OCI-LY7 (cell line): ENCODE measurements at regions not wholly inside any gene's neighbourhood (a gene's known extent, or its start where the extent isn't known, plus 50 kb on each side); places are given as distances from the start of the nearest gene placed in this dataset.

Source experiments
- EZH2phosphoT487 ChIP-seq: fragments of 200-600 bp; sonication (generic); IDR thresholded peaks from 2 replicates; pipeline ENCODE4 v1.6.1; 2018; ENCODE audit warnings: low read depth, borderline replicate concordance, mild to moderate bottlenecking, mixed run types, antibody characterized with exemption, low read length, moderate library complexity, mixed read lengths
- TF ChIP-seq, protein P1 (sequence below): fragments of 200-600 bp; sonication (generic); conservative IDR thresholded peaks from 2 replicates; pipeline ENCODE4 v1.5.1; 2014; ENCODE audit warnings: mild to moderate bottlenecking, antibody characterized with exemption, low read length, moderate library complexity, mixed read lengths

- TF ChIP-seq, protein P1, sequence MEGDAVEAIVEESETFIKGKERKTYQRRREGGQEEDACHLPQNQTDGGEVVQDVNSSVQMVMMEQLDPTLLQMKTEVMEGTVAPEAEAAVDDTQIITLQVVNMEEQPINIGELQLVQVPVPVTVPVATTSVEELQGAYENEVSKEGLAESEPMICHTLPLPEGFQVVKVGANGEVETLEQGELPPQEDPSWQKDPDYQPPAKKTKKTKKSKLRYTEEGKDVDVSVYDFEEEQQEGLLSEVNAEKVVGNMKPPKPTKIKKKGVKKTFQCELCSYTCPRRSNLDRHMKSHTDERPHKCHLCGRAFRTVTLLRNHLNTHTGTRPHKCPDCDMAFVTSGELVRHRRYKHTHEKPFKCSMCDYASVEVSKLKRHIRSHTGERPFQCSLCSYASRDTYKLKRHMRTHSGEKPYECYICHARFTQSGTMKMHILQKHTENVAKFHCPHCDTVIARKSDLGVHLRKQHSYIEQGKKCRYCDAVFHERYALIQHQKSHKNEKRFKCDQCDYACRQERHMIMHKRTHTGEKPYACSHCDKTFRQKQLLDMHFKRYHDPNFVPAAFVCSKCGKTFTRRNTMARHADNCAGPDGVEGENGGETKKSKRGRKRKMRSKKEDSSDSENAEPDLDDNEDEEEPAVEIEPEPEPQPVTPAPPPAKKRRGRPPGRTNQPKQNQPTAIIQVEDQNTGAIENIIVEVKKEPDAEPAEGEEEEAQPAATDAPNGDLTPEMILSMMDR, result peak; percentile 41
- TF ChIP-seq EZH2phosphoT487, result no peak
Observed at GRCh38 chr12:33605757-33606156, 166.1 kb upstream of the SYT10 start.
